A673 (cell line): ENCODE measurements at regions not wholly inside any gene's neighbourhood (a gene's known extent, or its start where the extent isn't known, plus 50 kb on each side); places are given as distances from the start of the nearest gene placed in this dataset.

ENCODE experiments used
- BruUV-seq: library from RNA; stranded (reverse); fragments of 400-500 nt; replicated peaks from 2 replicates; lab custom pipeline; 2021; lab: Mats Ljungman, UMichigan
- CTCF ChIA-PET: fragments of 300-600 bp; sonication (Branson Sonifier 250); formaldehyde crosslinking; loops from one replicate; lab custom pipeline; 2022; ENCODE audit warnings: antibody characterized with exemption; lab: Charles Lee
- POLR2A ChIA-PET: fragments of 300-600 bp; sonication (Branson Sonifier 250); formaldehyde crosslinking; loops from one replicate; lab custom pipeline; 2022; ENCODE audit warnings: antibody characterized with exemption; ENCODE audit not compliant: low non-redundant PET; lab: Charles Lee
- DNase-seq: peaks from one replicate; pipeline ENCODE4 v3.0.0-alpha.2; 2015; ENCODE audit warnings: low spot score
- H3K27ac ChIP-seq: fragments of 200-600 bp; sonication (generic); 2 replicates; pipeline ENCODE4 v1.5.1; 2016; ENCODE audit warnings: mixed run types, low read depth, mild to moderate bottlenecking, mixed read lengths, antibody characterized with exemption, low read length; ENCODE audit not compliant: poor library complexity, severe bottlenecking
- H3K27me3 ChIP-seq: fragments of 200-600 bp; sonication (generic); replicated peaks from 2 replicates; pipeline ENCODE4 v1.6.1; 2017; ENCODE audit warnings: mixed run types, low read depth, mild to moderate bottlenecking, mixed read lengths, antibody characterized with exemption, low read length; ENCODE audit not compliant: insufficient read depth, poor library complexity
- H3K36me3 ChIP-seq: fragments of 200-600 bp; sonication (generic); 2 replicates; pipeline ENCODE4 v1.6.1; 2016; ENCODE audit warnings: mixed run types, mild to moderate bottlenecking, mixed read lengths, antibody characterized with exemption, low read length; ENCODE audit not compliant: insufficient read depth, poor library complexity, severe bottlenecking
- H3K4me1 ChIP-seq: fragments of 200-600 bp; sonication (generic); 2 replicates; pipeline ENCODE4 v1.6.1; 2017; ENCODE audit warnings: mixed run types, mild to moderate bottlenecking, mixed read lengths, antibody characterized with exemption, low read length; ENCODE audit not compliant: insufficient read depth, poor library complexity, severe bottlenecking
- H3K4me3 ChIP-seq: fragments of 200-600 bp; sonication (generic); 2 replicates; pipeline ENCODE4 v1.5.1; 2016; ENCODE audit warnings: low read depth, mixed run types, mild to moderate bottlenecking, mixed read lengths, low read length; ENCODE audit not compliant: poor library complexity, severe bottlenecking
- H3K9me3 ChIP-seq: fragments of 200-600 bp; sonication (generic); 2 replicates; pipeline ENCODE4 v1.6.1; 2016; ENCODE audit warnings: mixed run types, low read depth, mild to moderate bottlenecking, mixed read lengths, antibody characterized with exemption, low read length; ENCODE audit not compliant: poor library complexity, severe bottlenecking
- CTCF ChIP-seq: fragments of 300-800, 200-600 bp; sonication (generic); conservative IDR thresholded peaks from 2 replicates; pipeline ENCODE4 v1.5.1; 2017; ENCODE audit warnings: low read depth, mild to moderate bottlenecking, antibody characterized with exemption, low read length, moderate library complexity, mixed read lengths
- EZH2 ChIP-seq: fragments of 200-600 bp; sonication (generic); IDR thresholded peaks from 2 replicates; pipeline ENCODE4 v1.6.1; 2017; ENCODE audit warnings: borderline replicate concordance, low read depth, mild to moderate bottlenecking, mixed read lengths, antibody characterized with exemption, low read length; ENCODE audit not compliant: poor library complexity, severe bottlenecking
- intact Hi-C: fragments of 100-400 bp; cut with micrococcal nuclease; formaldehyde crosslinking; loops from one replicate; pipeline ENCODE4 v1.10.0; 2022; ENCODE audit not compliant: unreplicated experiment

- DNase-seq: no peak
- Histone ChIP-seq H3K4me3 (no peak overlapping the region), H3K4me1 (peaks cover 6% of the 10 kb centered on the region), H3K36me3 (no peaks in the 10 kb centered on the region), H3K27ac (no peak overlapping the region), H3K9me3 (no peaks in the 10 kb centered on the region), H3K27me3 (no peaks in the 10 kb centered on the region)
- TF ChIP-seq EZH2 (no peak), CTCF (no peak)
- ChIA-PET CTCF (no interaction called here), POLR2A (no interaction called here)
- intact Hi-C loops: no loop called here
- no TSS peak for BruUV-seq
These were observed 61.0 kb upstream of the NFE2L2 start for GRCh38 chr2:177325554-177325953.

- intact Hi-C loops: no loop called here
- no TSS peak for BruUV-seq
- ChIA-PET POLR2A (no interaction called here), CTCF (no interaction called here)
- DNase-seq: no peak
- Histone ChIP-seq H3K27me3 (no peaks in the 10 kb centered on the region), H3K4me3 (no peak overlapping the region), H3K27ac (no peak overlapping the region), H3K9me3 (no peaks in the 10 kb centered on the region), H3K4me1 (peaks cover 6% of the 10 kb centered on the region), H3K36me3 (no peaks in the 10 kb centered on the region)
- TF ChIP-seq CTCF: no peak
- no peak for TF ChIP-seq EZH2
These were observed 61.5 kb upstream of the NFE2L2 start for GRCh38 chr2:177326005-177326404.

- H3K4me3 ChIP-seq: no peak overlapping the region
- H3K27ac ChIP-seq: no peak overlapping the region
- H3K9me3 ChIP-seq: no peaks in the 10 kb centered on the region
- no peaks in the 10 kb centered on the region for H3K27me3 ChIP-seq
- no peak for DNase-seq
- ChIA-PET CTCF (no interaction called here), POLR2A (no interaction called here)
- BruUV-seq: no TSS peak
- TF ChIP-seq CTCF: no peak
- TF ChIP-seq EZH2: no peak
- H3K36me3 ChIP-seq: no peaks in the 10 kb centered on the region
- peaks cover 7% of the 10 kb centered on the region for H3K4me1 ChIP-seq
- intact Hi-C loops: no loop called here
These were observed 62.1 kb upstream of the NFE2L2 start for GRCh38 chr2:177326591-177326990.
